Transverse colon (tissue), 4 donors: ENCODE measurements at regions not wholly inside any gene's neighbourhood (a gene's known extent, or its start where the extent isn't known, plus 50 kb on each side); places are given as distances from the start of the nearest gene placed in this dataset.

ENCODE experiments used
- CTCF ChIP-seq, 5 experiments: fragments of 200-600 bp in 3 of 5; fragments of 450-650 bp in 2 of 5; sonication (generic) in 3 of 5; IDR thresholded peaks; 1 replicate in 2 of 5; 2 replicates in 3 of 5; pipeline ENCODE4 v1.5.1; 2016 to 2017; ENCODE audit warnings: antibody characterized with exemption in 5 of 5, inconsistent platforms in 3 of 5, mild to moderate bottlenecking in 2 of 5, moderate library complexity in 1 of 5
- POLR2A ChIP-seq: fragments of 450-650 bp; IDR thresholded peaks from one replicate; pipeline ENCODE4 v1.6.1; 2016; ENCODE audit warnings: antibody characterized with exemption, mild to moderate bottlenecking, moderate library complexity
- POLR2AphosphoS5 ChIP-seq, 3 donors: sonication (generic); formaldehyde crosslinking; IDR thresholded peaks; one replicate each; pipeline ENCODE4 v1.6.1; 2016; ENCODE audit warnings: antibody characterized with exemption in 3 of 3

GRCh38 chr1:195327361-195327760 lies 1280.9 kb downstream of the KCNT2 start:
- TF ChIP-seq POLR2A (no peak), CTCF (IDR thresholded peaks at IDR 0.05) (no peak), POLR2AphosphoS5 (IDR thresholded peaks at IDR 0.05) (no peak)
